LNCAP (cell line): ENCODE measurements at regions not wholly inside any gene's neighbourhood (a gene's known extent, or its start where the extent isn't known, plus 50 kb on each side); places are given as distances from the start of the nearest gene placed in this dataset.

Experiments
- TF ChIP-seq, protein P1 (sequence below): fragments of 450-650 bp; IDR thresholded peaks from 2 replicates; pipeline ENCODE4 v1.5.1; 2017; ENCODE audit warnings: mild to moderate bottlenecking

DNA sequence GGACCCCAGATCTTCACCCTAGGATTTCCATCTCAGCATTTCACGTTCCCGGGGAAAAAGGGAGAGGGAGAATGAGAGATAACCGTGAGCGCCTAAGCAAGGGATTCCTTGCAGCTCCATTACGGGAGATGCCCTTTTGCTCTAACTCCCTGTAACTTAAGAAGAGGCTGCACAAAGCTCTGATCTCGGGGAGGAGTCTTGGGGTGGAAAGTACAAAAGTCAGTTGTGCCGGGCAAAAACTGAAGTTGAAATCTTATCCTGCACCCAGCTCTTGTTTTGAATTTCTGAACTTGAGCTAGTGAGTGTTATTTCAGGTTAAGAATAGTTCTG is 256.4 kb upstream of the SOX21 start:
- TF ChIP-seq, protein P1, sequence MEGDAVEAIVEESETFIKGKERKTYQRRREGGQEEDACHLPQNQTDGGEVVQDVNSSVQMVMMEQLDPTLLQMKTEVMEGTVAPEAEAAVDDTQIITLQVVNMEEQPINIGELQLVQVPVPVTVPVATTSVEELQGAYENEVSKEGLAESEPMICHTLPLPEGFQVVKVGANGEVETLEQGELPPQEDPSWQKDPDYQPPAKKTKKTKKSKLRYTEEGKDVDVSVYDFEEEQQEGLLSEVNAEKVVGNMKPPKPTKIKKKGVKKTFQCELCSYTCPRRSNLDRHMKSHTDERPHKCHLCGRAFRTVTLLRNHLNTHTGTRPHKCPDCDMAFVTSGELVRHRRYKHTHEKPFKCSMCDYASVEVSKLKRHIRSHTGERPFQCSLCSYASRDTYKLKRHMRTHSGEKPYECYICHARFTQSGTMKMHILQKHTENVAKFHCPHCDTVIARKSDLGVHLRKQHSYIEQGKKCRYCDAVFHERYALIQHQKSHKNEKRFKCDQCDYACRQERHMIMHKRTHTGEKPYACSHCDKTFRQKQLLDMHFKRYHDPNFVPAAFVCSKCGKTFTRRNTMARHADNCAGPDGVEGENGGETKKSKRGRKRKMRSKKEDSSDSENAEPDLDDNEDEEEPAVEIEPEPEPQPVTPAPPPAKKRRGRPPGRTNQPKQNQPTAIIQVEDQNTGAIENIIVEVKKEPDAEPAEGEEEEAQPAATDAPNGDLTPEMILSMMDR, result no peak

DNA sequence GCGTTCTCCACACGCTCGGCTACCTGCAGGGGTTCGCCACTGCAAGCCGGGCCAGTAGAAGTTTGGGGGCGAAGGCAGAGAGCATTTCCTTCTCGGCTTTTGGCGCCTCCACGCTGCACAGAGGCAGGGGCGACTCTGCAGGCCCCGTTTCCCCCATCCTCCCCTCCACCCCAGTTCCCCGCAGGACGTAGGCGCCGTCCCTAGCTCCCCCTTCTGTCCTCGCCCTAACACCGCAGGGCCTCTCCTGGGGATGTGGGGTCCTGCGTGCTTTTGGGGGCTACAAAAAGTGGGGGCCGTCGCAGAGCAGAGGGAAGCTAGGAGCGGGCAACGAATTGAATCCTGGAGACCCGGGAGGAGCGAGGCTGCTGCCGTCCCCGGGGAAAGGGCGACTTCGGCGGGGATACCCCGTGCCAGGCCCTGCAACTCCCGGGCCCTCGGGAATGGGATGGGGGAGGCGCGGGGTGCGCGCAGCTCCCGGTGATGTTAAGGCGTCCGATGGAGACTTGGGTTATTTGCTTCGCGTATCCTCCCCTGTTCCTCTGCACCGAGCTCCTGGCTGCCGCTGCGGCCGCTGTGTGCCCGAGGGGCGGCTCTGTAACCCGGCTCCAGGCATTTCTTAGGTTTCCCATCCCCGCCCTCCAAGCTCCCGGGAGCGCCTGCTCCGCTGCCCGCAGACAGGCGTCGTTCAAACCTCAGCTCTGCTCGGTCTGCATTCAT is 255.9 kb upstream of the SOX21 start:
- TF ChIP-seq, protein P1, result no peak

DNA sequence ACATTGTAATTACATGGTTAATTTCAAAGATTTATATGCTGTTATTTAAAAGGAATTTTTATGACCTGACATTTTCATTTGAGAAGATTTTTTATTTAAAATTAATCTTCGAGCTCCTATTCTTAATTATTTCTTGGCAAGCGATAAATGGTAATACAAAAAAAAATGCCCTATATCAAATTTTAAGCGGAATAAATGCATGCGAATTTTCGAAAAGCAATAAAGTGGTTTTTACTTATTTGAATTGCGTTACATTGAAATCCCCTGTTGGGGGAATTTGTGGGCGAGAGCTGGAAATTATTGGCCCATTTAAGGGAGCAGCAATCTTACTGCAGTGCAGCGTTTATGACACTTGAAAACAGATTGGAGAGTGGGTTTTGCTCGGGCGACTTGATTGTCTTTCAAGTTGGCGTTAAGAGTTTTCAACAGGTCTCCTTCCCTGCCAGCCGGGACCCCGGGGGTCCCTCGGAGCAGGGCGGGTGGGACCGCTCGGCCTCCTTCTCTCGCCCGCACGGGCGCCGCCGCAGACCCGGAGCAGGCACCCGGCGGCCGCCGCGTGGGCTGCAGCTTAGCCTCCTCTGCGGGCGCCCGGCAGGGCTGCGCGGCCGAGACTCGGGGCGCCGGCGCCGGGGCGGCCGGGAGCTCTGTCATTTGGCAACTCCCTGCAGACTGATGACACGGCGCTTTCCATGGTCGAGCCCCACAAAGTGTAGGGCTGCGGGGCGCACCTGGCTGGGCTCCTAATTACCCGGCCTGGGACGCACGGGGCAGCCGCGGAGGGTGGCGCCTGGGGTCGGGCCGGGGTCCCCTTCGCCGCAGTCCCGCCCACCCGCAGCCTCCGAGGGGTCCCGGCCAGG is 255.1 kb upstream of the SOX21 start:
- TF ChIP-seq, protein P1, result no peak

DNA sequence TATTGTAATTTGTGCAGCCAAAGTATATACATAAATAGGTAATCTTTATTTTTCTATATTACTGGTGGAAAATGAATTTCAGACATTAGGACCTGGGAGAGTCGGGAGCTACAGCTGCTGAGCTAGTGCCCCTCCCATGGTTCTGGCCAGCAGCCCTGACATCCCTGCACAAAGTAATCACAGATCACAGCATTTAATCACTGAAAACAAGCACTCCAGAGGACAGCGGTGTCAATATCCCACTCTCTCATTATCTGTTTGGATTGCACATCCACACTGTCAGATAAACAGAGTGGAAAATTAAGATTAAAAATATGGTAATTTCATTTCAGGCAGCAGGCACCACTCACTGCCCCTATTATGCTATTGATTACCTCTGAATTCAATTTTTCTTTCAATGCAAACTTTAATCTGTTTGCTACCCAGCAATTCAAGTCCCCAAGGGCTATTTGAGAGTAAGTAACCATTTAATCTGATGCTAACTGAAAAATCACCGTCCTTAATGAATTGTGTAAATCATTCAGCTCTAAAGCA is 254.1 kb upstream of the SOX21 start:
- TF ChIP-seq, protein P1, result no peak

DNA sequence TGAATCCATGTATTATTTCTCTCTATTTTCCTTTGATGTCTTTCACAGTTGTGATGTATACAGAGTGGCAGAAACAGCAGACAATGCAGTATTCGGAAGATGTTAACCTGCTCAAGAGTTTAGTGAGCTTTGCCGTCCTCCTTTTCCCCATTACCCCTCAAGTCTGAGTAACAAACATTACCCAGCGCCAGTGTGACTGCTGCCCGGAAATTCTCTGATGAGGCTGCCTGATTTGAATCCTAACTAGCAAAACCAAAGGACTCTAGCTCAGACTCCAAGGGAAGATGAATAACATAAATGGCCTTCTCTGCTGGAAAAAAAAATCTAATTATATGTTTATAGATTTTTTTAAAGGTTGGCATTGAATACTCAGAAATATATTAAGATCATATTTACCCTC is 247.3 kb upstream of the SOX21 start:
- TF ChIP-seq, protein P1, result no peak

DNA sequence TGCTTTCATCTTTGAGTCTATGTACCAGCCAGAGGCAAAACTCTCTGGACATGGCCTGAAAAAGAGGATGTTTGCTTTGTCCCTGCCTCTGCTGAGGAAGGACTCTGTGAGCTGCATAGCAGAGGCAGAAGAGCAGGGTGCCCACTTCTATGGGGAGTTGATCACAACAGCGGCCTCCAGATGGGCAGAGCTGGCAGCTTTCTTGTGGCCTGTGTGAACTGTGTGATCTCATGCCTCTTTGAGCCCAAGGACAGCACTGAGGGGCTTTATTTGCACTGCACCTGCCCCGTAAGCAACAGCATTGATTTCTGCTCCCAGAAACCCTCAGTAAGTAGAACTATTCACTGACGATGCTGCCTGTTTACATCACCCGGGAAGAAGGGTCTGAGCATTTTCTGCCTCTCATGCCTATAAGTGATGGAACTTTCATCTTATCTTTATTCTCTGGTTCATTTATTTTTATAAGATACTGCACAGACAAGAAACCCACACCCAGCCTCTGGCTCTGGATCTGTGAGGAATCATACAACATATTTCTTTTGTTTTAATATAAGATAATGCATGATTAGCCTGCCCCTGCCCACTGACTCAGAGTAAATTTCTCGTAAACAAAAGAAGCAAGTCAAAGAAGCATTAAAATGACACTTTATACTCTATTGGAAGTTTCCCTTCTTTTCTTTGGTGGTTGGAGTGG is 244.2 kb upstream of the SOX21 start:
- TF ChIP-seq, protein P1, result no peak

DNA sequence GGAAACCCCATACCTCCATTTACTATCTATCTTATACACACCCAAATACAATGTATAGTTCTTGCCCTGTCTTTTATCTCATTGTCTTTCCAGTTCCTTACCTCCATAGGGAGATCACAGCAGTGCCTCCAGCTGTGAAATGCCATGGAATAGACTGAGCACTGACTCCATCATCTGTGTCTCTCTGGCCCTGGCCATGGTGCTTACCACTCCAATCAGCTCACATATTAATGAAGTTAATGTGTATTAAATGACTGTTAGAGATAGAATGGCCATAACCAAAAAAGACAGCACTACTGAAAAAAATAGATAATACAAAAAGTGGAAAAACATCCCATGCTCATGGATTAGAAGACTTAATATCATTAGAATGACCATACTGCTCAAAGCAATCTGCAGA is 240.4 kb upstream of the SOX21 start:
- TF ChIP-seq, protein P1, result no peak
